ENCODE measurements at regions not wholly inside any gene's neighbourhood (a gene's known extent, or its start where the extent isn't known, plus 50 kb on each side); places are given as distances from the start of the nearest gene placed in this dataset.

GRCh38 chr16:87006021-87006420 is 311.2 kb downstream of the C16orf95 start:
- TF ChIP-seq GATA3 (IDR thresholded peaks at IDR 0.05; ENCODE audit: low read depth, low read length) (no peak), GATA2 (IDR thresholded peaks at IDR 0.05; ENCODE audit: low read depth, low read length) (no peak)
